H1 (cell line): ENCODE measurements at regions not wholly inside any gene's neighbourhood (a gene's known extent, or its start where the extent isn't known, plus 50 kb on each side); places are given as distances from the start of the nearest gene placed in this dataset.

Experiments used
- CTCF ChIA-PET: fragments of 300-600 bp; sonication (Branson Sonifier 250); formaldehyde crosslinking; loops from one replicate; lab custom pipeline; 2021; ENCODE audit not compliant: partially characterized antibody; lab: Charles Lee
- POLR2A ChIA-PET: fragments of 300-600 bp; sonication (Branson Sonifier 250); formaldehyde crosslinking; loops from one replicate; lab custom pipeline; 2021; ENCODE audit warnings: inconsistent platforms; ENCODE audit not compliant: partially characterized antibody; lab: Charles Lee
- DNase-seq, 2 experiments: peaks; one replicate each; pipeline versions ENCODE4 v3.0.0 to v3.0.0-alpha.2; 2010 to 2022; ENCODE audit warnings: low spot score in 2 of 2, low read depth in 1 of 2, mixed read lengths in 1 of 2
- FAIRE-seq: peaks from 2 replicates; lab custom pipeline; 2011; peaks lifted over from hg19 to GRCh38; lab: Jason Lieb, UNC
- H2AFZ ChIP-seq: 2 replicates; pipeline ENCODE4 v1.8.1; 2012; ENCODE audit warnings: low read length, inconsistent platforms
- H2AK5ac ChIP-seq: 2 replicates; pipeline ENCODE4 v1.6.1; 2013; ENCODE audit warnings: low read depth, low read length
- H2BK120ac ChIP-seq: replicated peaks from 2 replicates; pipeline ENCODE3; 2013; ENCODE audit warnings: low read depth, low read length, inconsistent platforms
- H2BK12ac ChIP-seq: 2 replicates; pipeline ENCODE4 v1.6.1; 2013; ENCODE audit warnings: low read depth, low read length
- H2BK15ac ChIP-seq: 2 replicates; pipeline ENCODE4 v1.6.1; 2013; ENCODE audit warnings: low read length
- H2BK20ac ChIP-seq: 2 replicates; pipeline ENCODE4 v1.6.1; 2013; ENCODE audit warnings: low read length
- H2BK5ac ChIP-seq: 2 replicates; pipeline ENCODE4 v1.6.1; 2013; ENCODE audit warnings: low read depth, low read length
- H3K14ac ChIP-seq: 2 replicates; pipeline ENCODE4 v1.6.1; 2013; ENCODE audit warnings: inconsistent platforms; ENCODE audit not compliant: insufficient read length
- H3K18ac ChIP-seq: 2 replicates; pipeline ENCODE4 v1.6.1; 2013; ENCODE audit warnings: low read length; ENCODE audit errors: extremely low read depth
- H3K23ac ChIP-seq: 2 replicates; pipeline ENCODE4 v1.6.1; 2013; ENCODE audit warnings: inconsistent platforms; ENCODE audit not compliant: insufficient read length
- H3K23me2 ChIP-seq: 2 replicates; pipeline ENCODE4 v1.6.1; 2013; ENCODE audit warnings: low read depth, low read length
- H3K27ac ChIP-seq: 2 replicates; pipeline ENCODE4 v1.6.1; 2011; ENCODE audit warnings: low read depth, low read length, inconsistent platforms
- H3K27me3 ChIP-seq, 4 experiments: replicated peaks in 1 of 4; 1 replicate in 1 of 4; 2 replicates in 3 of 4; pipeline versions ENCODE4 v1.6.1 to v1.8.1; 2011 to 2013; ENCODE audit warnings: low read length in 3 of 4, mild to moderate bottlenecking in 3 of 4, inconsistent platforms in 2 of 4, mixed read lengths in 2 of 4, moderate library complexity in 1 of 4; ENCODE audit not compliant: control insufficient read depth in 3 of 4, insufficient read depth in 3 of 4; ENCODE audit errors: extremely low read depth in 1 of 4
- H3K36me3 ChIP-seq, 4 experiments: 2 replicates each; pipeline versions ENCODE4 v1.6.1 to v1.8.1; 2011 to 2013; ENCODE audit warnings: mild to moderate bottlenecking in 4 of 4, low read length in 3 of 4, moderate library complexity in 2 of 4, control low read depth in 1 of 4, inconsistent platforms in 1 of 4; ENCODE audit not compliant: insufficient read depth in 4 of 4, control insufficient read depth in 2 of 4
- H3K4ac ChIP-seq: replicated peaks from 2 replicates; pipeline ENCODE3; 2013; ENCODE audit warnings: low read length, low read depth, mixed read lengths, inconsistent platforms; ENCODE audit not compliant: insufficient read length
- H3K4me1 ChIP-seq, 4 experiments: replicated peaks in 1 of 4; 1 replicate in 1 of 4; 2 replicates in 3 of 4; pipeline versions ENCODE4 v1.6.1 to v1.8.1; 2011 to 2013; ENCODE audit warnings: low read length in 3 of 4, inconsistent platforms in 2 of 4, mixed read lengths in 1 of 4; ENCODE audit not compliant: insufficient read depth in 4 of 4, control insufficient read depth in 3 of 4
- H3K4me2 ChIP-seq, 2 experiments: 2 replicates each; pipeline versions ENCODE4 v1.6.1 to v1.8.1; 2011 to 2013; ENCODE audit warnings: low read depth in 2 of 2, low read length in 2 of 2, control low read depth in 1 of 2, inconsistent platforms in 1 of 2, mild to moderate bottlenecking in 1 of 2; ENCODE audit not compliant: insufficient read depth in 1 of 2
- H3K4me3 ChIP-seq, 4 experiments: fragments of 200-600, 300-600 bp in 1 of 4; sonication (generic), shearing (Covaris generic), sonication (Bioruptor Twin) in 1 of 4; 2 replicates each; pipeline versions ENCODE4 v1.5.1 to v1.8.1; 2011 to 2016; ENCODE audit warnings: low read length in 4 of 4, low read depth in 3 of 4, control low read depth in 2 of 4, inconsistent platforms in 2 of 4, mild to moderate bottlenecking in 2 of 4, mixed read lengths in 1 of 4, moderate library complexity in 1 of 4; ENCODE audit not compliant: insufficient read depth in 2 of 4; ENCODE audit errors: extremely low read depth in 1 of 4
- H3K56ac ChIP-seq: replicated peaks from 2 replicates; pipeline ENCODE3; 2013; ENCODE audit warnings: low read depth, mild to moderate bottlenecking, mixed read lengths, low read length, inconsistent platforms; ENCODE audit not compliant: insufficient read length
- H3K79me1 ChIP-seq: 2 replicates; pipeline ENCODE4 v1.6.1; 2013; ENCODE audit warnings: low read depth, low read length, control low read depth
- H3K79me2 ChIP-seq, 2 experiments: 2 replicates each; pipeline versions ENCODE4 v1.6.1 to v1.8.1; 2012 to 2013; ENCODE audit warnings: low read length in 2 of 2, mild to moderate bottlenecking in 2 of 2, inconsistent platforms in 1 of 2; ENCODE audit not compliant: insufficient read depth in 2 of 2, control insufficient read depth in 1 of 2
- H3K9ac ChIP-seq, 4 experiments: replicated peaks in 1 of 4; 1 replicate in 1 of 4; 2 replicates in 3 of 4; pipeline versions ENCODE4 v1.6.1 to v1.8.1; 2011 to 2013; ENCODE audit warnings: low read depth in 3 of 4, low read length in 3 of 4, control low read depth in 2 of 4, mild to moderate bottlenecking in 2 of 4, moderate library complexity in 2 of 4, inconsistent platforms in 1 of 4; ENCODE audit errors: extremely low read depth in 1 of 4
- H3K9me3 ChIP-seq, 2 experiments: 2 replicates each; pipeline versions ENCODE4 v1.6.1 to v1.8.1; 2012 to 2013; ENCODE audit warnings: mild to moderate bottlenecking in 2 of 2, moderate library complexity in 2 of 2, control low read depth in 1 of 2, inconsistent platforms in 1 of 2, low read depth in 1 of 2, low read length in 1 of 2, mixed read lengths in 1 of 2; ENCODE audit not compliant: insufficient read depth in 2 of 2
- H4K20me1 ChIP-seq, 2 experiments: replicated peaks in 1 of 2; 2 replicates each; pipeline versions ENCODE3 to v1.8.1; 2011 to 2013; ENCODE audit warnings: inconsistent platforms in 2 of 2, low read length in 2 of 2, mild to moderate bottlenecking in 1 of 2; ENCODE audit not compliant: insufficient read depth in 2 of 2, control insufficient read depth in 1 of 2
- H4K5ac ChIP-seq: 2 replicates; pipeline ENCODE4 v1.6.1; 2013; ENCODE audit warnings: low read length, low read depth, mixed read lengths, inconsistent platforms; ENCODE audit not compliant: insufficient read length
- H4K8ac ChIP-seq: 2 replicates; pipeline ENCODE4 v1.8.0; 2013; ENCODE audit warnings: mild to moderate bottlenecking, moderate library complexity, low read length, inconsistent platforms; ENCODE audit not compliant: insufficient read depth; ENCODE audit errors: extremely low read depth
- H4K91ac ChIP-seq: replicated peaks from 2 replicates; pipeline ENCODE3; 2013; ENCODE audit warnings: low read length, mixed read lengths, inconsistent platforms; ENCODE audit not compliant: insufficient read length
- CEBPB ChIP-seq: IDR thresholded peaks from 2 replicates; pipeline ENCODE4 v1.6.1; 2012; ENCODE audit warnings: low read depth, low read length
- PHF8 ChIP-seq: fragments of 200-600 bp; sonication (generic); conservative IDR thresholded peaks from 2 replicates; pipeline ENCODE4 v1.7.1; 2012; ENCODE audit warnings: low read depth, mild to moderate bottlenecking, inconsistent platforms, low read length, moderate library complexity
- RBBP5 ChIP-seq: IDR thresholded peaks from 2 replicates; pipeline ENCODE4 v1.7.1; 2012; ENCODE audit warnings: low read depth, mild to moderate bottlenecking, inconsistent platforms, low read length, moderate library complexity, borderline replicate concordance
- WGBS, 2 experiments: shearing (Covaris generic) in 1 of 2; methylation state at CpG; one replicate each; pipeline versions ENCODE4 v1.1.6 to v1.1.7; 2013 to 2015; ENCODE audit warnings: low lambda C conversion rate in 2 of 2, mixed read lengths in 2 of 2, inconsistent platforms in 1 of 2, low coverage in 1 of 2, missing lambda C conversion rate in 1 of 2; ENCODE audit not compliant: insufficient replicate concordance in 2 of 2, insufficient coverage in 1 of 2, insufficient read length in 1 of 2; ENCODE audit errors: extremely low coverage in 1 of 2, missing lambda C conversion rate in 1 of 2; 5-methylcytosine and 5-hydroxymethylcytosine counted together
- TF ChIP-seq, protein P1 (sequence below): IDR thresholded peaks from 2 replicates; pipeline ENCODE4 v1.6.1; 2012; ENCODE audit warnings: inconsistent platforms

DNA sequence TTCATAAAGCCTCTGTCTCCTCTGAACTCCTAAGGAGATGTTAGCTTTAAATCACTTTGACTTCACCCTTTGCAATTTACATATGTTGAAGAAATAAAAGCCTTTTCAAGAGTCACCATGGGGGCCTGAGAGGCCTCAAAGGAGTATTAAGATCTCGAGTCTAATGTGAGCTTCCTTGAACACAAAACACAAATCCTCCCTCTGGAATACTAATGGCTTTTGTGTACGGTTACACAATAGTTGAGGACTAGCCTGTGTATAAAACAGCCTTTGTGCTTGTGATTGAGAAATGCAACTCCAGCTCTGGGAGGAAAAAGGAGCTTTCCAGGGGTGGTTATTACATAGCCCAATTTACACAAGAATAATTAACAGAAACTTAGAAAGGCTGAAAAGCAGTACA lies 1140.2 kb downstream of the CDH11 start:
- Histone ChIP-seq H2AK5ac (no peak overlapping the region), H2BK120ac (no peak overlapping the region), H2BK5ac (no peak overlapping the region), H2BK12ac (no peak overlapping the region), H3K4me2 (peak overlapping the region; percentile 22 to 33; a peak in 2 of 4 replicates), H4K5ac (no peak overlapping the region), H3K79me2 (no peaks in the 10 kb centered on the region), H2BK20ac (no peak overlapping the region), H3K56ac (no peak overlapping the region), H4K8ac (no peak overlapping the region), H3K4ac (no peak overlapping the region), H3K4me1 (peaks cover 9 to 31% (median 17%) of the 10 kb centered on the region in 4 experiments), H3K27ac (no peak overlapping the region), H3K9me3 (no peaks in the 10 kb centered on the region), H3K23me2 (no peaks in the 10 kb centered on the region), H3K79me1 (no peaks in the 10 kb centered on the region), H4K91ac (no peak overlapping the region), H2BK15ac (no peak overlapping the region), H2AFZ (no peak overlapping the region), H3K14ac (no peak overlapping the region), H3K27me3 (no peaks in the 10 kb centered on the region; a peak in 1 of 7 replicates), H4K20me1 (no peaks in the 10 kb centered on the region)
- CTCF ChIA-PET = no interaction called here
- no peak for DNase-seq
- TF ChIP-seq, protein P1, sequence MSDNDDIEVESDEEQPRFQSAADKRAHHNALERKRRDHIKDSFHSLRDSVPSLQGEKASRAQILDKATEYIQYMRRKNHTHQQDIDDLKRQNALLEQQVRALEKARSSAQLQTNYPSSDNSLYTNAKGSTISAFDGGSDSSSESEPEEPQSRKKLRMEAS = no peak
- no peak for TF ChIP-seq PHF8
- no peak for TF ChIP-seq RBBP5
- peak; percentile 64 for TF ChIP-seq CEBPB
- TF ChIP-seq, all 59 proteins: peak for 1
- no peak overlapping the region for H3K18ac ChIP-seq
- no peak for FAIRE-seq
- H3K4me3 ChIP-seq = peak overlapping the region in 1 of 4 experiments; percentile 12; a peak in 1 of 8 replicates
- H3K23ac ChIP-seq = no peak overlapping the region
- no peaks in the 10 kb centered on the region for H3K36me3 ChIP-seq
- WGBS, 2 experiments = 25% methylated on average over 2 of the region's 2 CpGs; no CpG with 5 or more reads in 1 of the 2 experiments
- peak overlapping the region in 1 of 4 experiments; percentile 34; a peak in 1 of 7 replicates for H3K9ac ChIP-seq
- POLR2A ChIA-PET = interaction anchor here (1.3 kb wide), 1 partner anchor 11 kb away, joined by 3 read pairs; no protein-coding TSS in a partner anchor
